ENCODE measurements at regions not wholly inside any gene's neighbourhood (a gene's known extent, or its start where the extent isn't known, plus 50 kb on each side); places are given as distances from the start of the nearest gene placed in this dataset.
"Not testable (repeated sequence)": the region's sequence is repeated elsewhere in the genome, so short reads cannot be mapped to it uniquely, and the experiment has no call there.

- H3K36me3 Mint-ChIP-seq (ENCODE audit: low read depth), result no peaks in the 10 kb centered on the region
- H3K27ac Mint-ChIP-seq, result no peak overlapping the region
- no peaks in the 10 kb centered on the region for H3K4me1 Mint-ChIP-seq
- ChIA-PET POLR2A (no interaction called here), CTCF (no interaction called here)
- H3K27me3 Mint-ChIP-seq, result peaks cover 6% of the 10 kb centered on the region
- no peak overlapping the region for H3K4me3 Mint-ChIP-seq
- intact Hi-C loops (cut with DNase I, micrococcal nuclease), result no loop called here
- no peaks in the 10 kb centered on the region for H3K9me3 Mint-ChIP-seq (ENCODE audit: low read depth)
- DNase-seq, result no peak
- no peak for ATAC-seq
Observed at GRCh38 chr2:156739301-156739700, 303.1 kb downstream of the GPD2 start.

GRCh38 chr2:156745619-156746018 lies 309.4 kb downstream of the GPD2 start:
- H3K27ac Mint-ChIP-seq, result no peak overlapping the region
- H3K36me3 Mint-ChIP-seq (ENCODE audit: low read depth), result no peaks in the 10 kb centered on the region
- ChIA-PET CTCF (no interaction called here), POLR2A (no interaction called here)
- no peaks in the 10 kb centered on the region for H3K9me3 Mint-ChIP-seq (ENCODE audit: low read depth)
- ATAC-seq (no peak), DNase-seq (no peak)
- peaks cover 5% of the 10 kb centered on the region for H3K27me3 Mint-ChIP-seq
- intact Hi-C loops (cut with DNase I, micrococcal nuclease), result no loop called here
- H3K4me3 Mint-ChIP-seq, result no peak overlapping the region
- H3K4me1 Mint-ChIP-seq, result no peaks in the 10 kb centered on the region

GRCh38 chr2:156748221-156748620 lies 312.0 kb downstream of the GPD2 start:
- no peak for ATAC-seq
- CTCF ChIA-PET, result no interaction called here
- DNase-seq, result no peak
- Mint-ChIP-seq H3K27me3 (peaks cover 3% of the 10 kb centered on the region), H3K36me3 (ENCODE audit: low read depth) (no peaks in the 10 kb centered on the region), H3K27ac (no peak overlapping the region), H3K9me3 (ENCODE audit: low read depth) (no peaks in the 10 kb centered on the region), H3K4me3 (no peak overlapping the region), H3K4me1 (no peaks in the 10 kb centered on the region)
- intact Hi-C loops (cut with DNase I, micrococcal nuclease), result no loop called here
- POLR2A ChIA-PET, result no interaction called here

GRCh38 chr2:156752042-156752441 lies 315.9 kb downstream of the GPD2 start:
- ChIA-PET CTCF (no interaction called here), POLR2A (no interaction called here)
- no peaks in the 10 kb centered on the region for H3K4me1 Mint-ChIP-seq

GRCh38 chr2:156753766-156754165 lies 317.6 kb downstream of the GPD2 start:
- H3K4me1 Mint-ChIP-seq, result no peaks in the 10 kb centered on the region
- H3K36me3 Mint-ChIP-seq (ENCODE audit: low read depth), result no peaks in the 10 kb centered on the region
- POLR2A ChIA-PET, result no interaction called here
- DNase-seq (no peak), ATAC-seq (no peak)
- H3K27ac Mint-ChIP-seq, result no peak overlapping the region
- no peak overlapping the region for H3K4me3 Mint-ChIP-seq
- CTCF ChIA-PET, result no interaction called here
- no peaks in the 10 kb centered on the region for H3K9me3 Mint-ChIP-seq (ENCODE audit: low read depth)
- no peaks in the 10 kb centered on the region for H3K27me3 Mint-ChIP-seq
- intact Hi-C loops (cut with DNase I, micrococcal nuclease), result no loop called here

More at GRCh38 chr2:156752042-156752441, 315.9 kb downstream of the GPD2 start:
- DNase-seq (no peak), ATAC-seq (no peak)
- Mint-ChIP-seq H3K4me3 (no peak overlapping the region), H3K27ac (no peak overlapping the region), H3K27me3 (no peaks in the 10 kb centered on the region), H3K9me3 (ENCODE audit: low read depth) (no peaks in the 10 kb centered on the region), H3K36me3 (ENCODE audit: low read depth) (no peaks in the 10 kb centered on the region)
- intact Hi-C loops (cut with DNase I, micrococcal nuclease), result no loop called here

GRCh38 chr2:156756516-156756915 lies 320.3 kb downstream of the GPD2 start:
- POLR2A ChIA-PET, result no interaction called here
- no peak overlapping the region for H3K4me3 Mint-ChIP-seq
- no peaks in the 10 kb centered on the region for H3K36me3 Mint-ChIP-seq (ENCODE audit: low read depth)
- H3K9me3 Mint-ChIP-seq (ENCODE audit: low read depth), result no peaks in the 10 kb centered on the region
- CTCF ChIA-PET, result no interaction called here
- no peaks in the 10 kb centered on the region for H3K4me1 Mint-ChIP-seq
- no peak overlapping the region for H3K27ac Mint-ChIP-seq
- no peak for ATAC-seq
- no peak for DNase-seq
- H3K27me3 Mint-ChIP-seq, result no peaks in the 10 kb centered on the region
- intact Hi-C loops (cut with DNase I, micrococcal nuclease), result no loop called here

- no peak for ATAC-seq
- Mint-ChIP-seq H3K27ac (no peak overlapping the region), H3K27me3 (no peaks in the 10 kb centered on the region), H3K9me3 (ENCODE audit: low read depth) (no peaks in the 10 kb centered on the region), H3K4me3 (no peak overlapping the region), H3K36me3 (ENCODE audit: low read depth) (no peaks in the 10 kb centered on the region), H3K4me1 (no peaks in the 10 kb centered on the region)
- intact Hi-C loops (cut with DNase I, micrococcal nuclease), result no loop called here
- no peak for DNase-seq
- ChIA-PET CTCF (no interaction called here), POLR2A (no interaction called here)
Observed at GRCh38 chr2:156763174-156763573, 327.0 kb downstream of the GPD2 start.

GRCh38 chr2:156765043-156765442 lies 328.9 kb downstream of the GPD2 start:
- CTCF ChIA-PET, result no interaction called here
- Mint-ChIP-seq H3K27ac (no peak overlapping the region), H3K4me1 (no peaks in the 10 kb centered on the region), H3K27me3 (no peaks in the 10 kb centered on the region), H3K9me3 (ENCODE audit: low read depth) (peaks cover 4% of the 10 kb centered on the region), H3K36me3 (ENCODE audit: low read depth) (no peaks in the 10 kb centered on the region), H3K4me3 (no peak overlapping the region)
- DNase-seq (no peak), ATAC-seq (no peak)
- POLR2A ChIA-PET, result no interaction called here
- intact Hi-C loops (cut with DNase I, micrococcal nuclease), result no loop called here

- H3K27ac Mint-ChIP-seq, result no peak overlapping the region
- no peaks in the 10 kb centered on the region for H3K27me3 Mint-ChIP-seq
- intact Hi-C loops (cut with DNase I, micrococcal nuclease), result no loop called here
- H3K36me3 Mint-ChIP-seq (ENCODE audit: low read depth), result no peaks in the 10 kb centered on the region
- peaks cover 7% of the 10 kb centered on the region for H3K9me3 Mint-ChIP-seq (ENCODE audit: low read depth)
- DNase-seq (no peak), ATAC-seq (no peak)
- H3K4me1 Mint-ChIP-seq, result no peaks in the 10 kb centered on the region
- ChIA-PET CTCF (no interaction called here), POLR2A (no interaction called here)
- no peak overlapping the region for H3K4me3 Mint-ChIP-seq
Observed at GRCh38 chr2:156765450-156765849, 329.3 kb downstream of the GPD2 start.

GRCh38 chr2:156769802-156770201 lies 333.6 kb downstream of the GPD2 start:
- DNase-seq (no peak), ATAC-seq (no peak)
- no peaks in the 10 kb centered on the region for H3K4me1 Mint-ChIP-seq
- no peak overlapping the region for H3K4me3 Mint-ChIP-seq
- intact Hi-C loops (cut with DNase I, micrococcal nuclease), result no loop called here
- no peak overlapping the region for H3K27ac Mint-ChIP-seq
- ChIA-PET CTCF (no interaction called here), POLR2A (no interaction called here)
- no peaks in the 10 kb centered on the region for H3K36me3 Mint-ChIP-seq (ENCODE audit: low read depth)
- H3K27me3 Mint-ChIP-seq, result no peaks in the 10 kb centered on the region
- H3K9me3 Mint-ChIP-seq (ENCODE audit: low read depth), result peaks cover 11% of the 10 kb centered on the region

- no peak overlapping the region for H3K27ac Mint-ChIP-seq
- DNase-seq, result no peak
- H3K27me3 Mint-ChIP-seq, result no peaks in the 10 kb centered on the region
- POLR2A ChIA-PET, result no interaction called here
- no peaks in the 10 kb centered on the region for H3K36me3 Mint-ChIP-seq (ENCODE audit: low read depth)
- intact Hi-C loops (cut with DNase I, micrococcal nuclease), result no loop called here
- CTCF ChIA-PET, result no interaction called here
- H3K4me1 Mint-ChIP-seq, result no peaks in the 10 kb centered on the region
- no peak overlapping the region for H3K4me3 Mint-ChIP-seq
- H3K9me3 Mint-ChIP-seq (ENCODE audit: low read depth), result peaks cover 2% of the 10 kb centered on the region
- ATAC-seq, result no peak
Observed at GRCh38 chr2:156778916-156779315, 342.7 kb downstream of the GPD2 start.

- ChIA-PET CTCF (no interaction called here), POLR2A (no interaction called here)
- no peak for ATAC-seq
- Mint-ChIP-seq H3K4me3 (no peak overlapping the region), H3K4me1 (no peaks in the 10 kb centered on the region), H3K27ac (no peak overlapping the region), H3K36me3 (ENCODE audit: low read depth) (no peaks in the 10 kb centered on the region), H3K27me3 (no peaks in the 10 kb centered on the region), H3K9me3 (ENCODE audit: low read depth) (peaks cover 2% of the 10 kb centered on the region)
- no peak for DNase-seq
- intact Hi-C loops (cut with DNase I, micrococcal nuclease), result no loop called here
Observed at GRCh38 chr2:156779416-156780120, 343.4 kb downstream of the GPD2 start.

GRCh38 chr2:156781677-156782076 lies 345.5 kb downstream of the GPD2 start:
- H3K27me3 Mint-ChIP-seq; H3K9me3 Mint-ChIP-seq (ENCODE audit: low read depth); CTCF ChIA-PET; H3K4me3 Mint-ChIP-seq; H3K36me3 Mint-ChIP-seq (ENCODE audit: low read depth); ATAC-seq; H3K4me1 Mint-ChIP-seq; H3K27ac Mint-ChIP-seq; DNase-seq; intact Hi-C loops (cut with DNase I, micrococcal nuclease); POLR2A ChIA-PET: not testable (repeated sequence)

Measured in activated CD4-positive, alpha-beta T cell treated with anti-CD3 and anti-CD28 coated beads for 36 hours (primary cell).